ENCODE measurements at regions not wholly inside any gene's neighbourhood (a gene's known extent, or its start where the extent isn't known, plus 50 kb on each side); places are given as distances from the start of the nearest gene placed in this dataset.

DNA sequence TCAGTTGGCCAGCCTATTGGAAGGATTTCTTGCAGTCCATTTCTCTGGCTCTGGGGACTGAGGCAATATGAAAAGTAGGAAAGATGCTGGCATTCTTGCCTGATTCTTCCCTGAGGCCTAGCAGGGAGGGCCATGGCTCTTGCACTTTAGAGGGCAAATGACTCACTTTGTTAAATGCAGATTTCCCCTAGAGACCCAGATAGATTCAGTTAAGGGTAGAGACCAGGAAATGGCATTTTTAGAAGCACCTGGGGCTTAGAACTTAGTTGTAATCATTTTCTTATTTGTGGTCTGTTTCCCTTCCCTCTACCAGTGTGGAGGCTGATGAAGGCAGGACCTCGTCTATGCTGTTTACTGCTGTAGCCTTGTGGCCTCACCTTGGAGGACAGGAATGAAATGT is 112.8 kb upstream of the NR3C1 start:
- Histone ChIP-seq H3K4me2 (ENCODE audit: control insufficient read depth, extremely low read depth, insufficient read depth, low read depth, low read length) (no peak overlapping the region), H3K4me3 (ENCODE audit: control insufficient read depth in 2 of 3, extremely low read depth in 1 of 3, insufficient read depth in 2 of 3, low read depth in 1 of 3, low read length in 3 of 3) (no peak overlapping the region), H3K9me3 (ENCODE audit: control insufficient read depth, low read depth, low read length) (no peaks in the 10 kb centered on the region), H3K27ac (ENCODE audit: control insufficient read depth, insufficient read depth, low read length) (no peak overlapping the region), H2AFZ (ENCODE audit: control insufficient read depth, low read length) (no peak overlapping the region), H3K9ac (ENCODE audit: control insufficient read depth, extremely low read depth, insufficient read depth, low read length) (no peak overlapping the region), H3K9me1 (ENCODE audit: control insufficient read depth, extremely low read depth, insufficient read depth, low read length) (no peaks in the 10 kb centered on the region), H4K20me1 (ENCODE audit: control insufficient read depth, extremely low read depth, insufficient read depth, low read length) (no peaks in the 10 kb centered on the region), H3K27me3 (ENCODE audit: control insufficient read depth, extremely low read depth, insufficient read depth, low read length) (no peaks in the 10 kb centered on the region), H3K4me1 (ENCODE audit: control insufficient read depth, extremely low read depth, insufficient read depth, low read length) (no peaks in the 10 kb centered on the region), H3K79me2 (ENCODE audit: control insufficient read depth, insufficient read depth, low read length) (no peaks in the 10 kb centered on the region), H3K36me3 (ENCODE audit: control insufficient read depth in 2 of 2, extremely low read depth in 1 of 2, insufficient read depth in 2 of 2, low read length in 2 of 2) (no peaks in the 10 kb centered on the region)
- no peak for DNase-seq (ENCODE audit: low read depth, low spot score)
- TF ChIP-seq, protein P1, sequence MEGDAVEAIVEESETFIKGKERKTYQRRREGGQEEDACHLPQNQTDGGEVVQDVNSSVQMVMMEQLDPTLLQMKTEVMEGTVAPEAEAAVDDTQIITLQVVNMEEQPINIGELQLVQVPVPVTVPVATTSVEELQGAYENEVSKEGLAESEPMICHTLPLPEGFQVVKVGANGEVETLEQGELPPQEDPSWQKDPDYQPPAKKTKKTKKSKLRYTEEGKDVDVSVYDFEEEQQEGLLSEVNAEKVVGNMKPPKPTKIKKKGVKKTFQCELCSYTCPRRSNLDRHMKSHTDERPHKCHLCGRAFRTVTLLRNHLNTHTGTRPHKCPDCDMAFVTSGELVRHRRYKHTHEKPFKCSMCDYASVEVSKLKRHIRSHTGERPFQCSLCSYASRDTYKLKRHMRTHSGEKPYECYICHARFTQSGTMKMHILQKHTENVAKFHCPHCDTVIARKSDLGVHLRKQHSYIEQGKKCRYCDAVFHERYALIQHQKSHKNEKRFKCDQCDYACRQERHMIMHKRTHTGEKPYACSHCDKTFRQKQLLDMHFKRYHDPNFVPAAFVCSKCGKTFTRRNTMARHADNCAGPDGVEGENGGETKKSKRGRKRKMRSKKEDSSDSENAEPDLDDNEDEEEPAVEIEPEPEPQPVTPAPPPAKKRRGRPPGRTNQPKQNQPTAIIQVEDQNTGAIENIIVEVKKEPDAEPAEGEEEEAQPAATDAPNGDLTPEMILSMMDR (optimal IDR thresholded peaks at IDR 0.05 in 1 of 3, IDR thresholded peaks at IDR 0.05 in 1 of 3, conservative IDR thresholded peaks at IDR 0.05 in 1 of 3; ENCODE audit: extremely low read depth in 1 of 3, insufficient read depth in 2 of 3, low read length in 3 of 3) = no peak
- dilution Hi-C loops (cut with MboI; ENCODE audit: extremely low pct_ligation_motif_present, low sequenced_read_pairs) = no loop called here
- no peak for FAIRE-seq

DNA sequence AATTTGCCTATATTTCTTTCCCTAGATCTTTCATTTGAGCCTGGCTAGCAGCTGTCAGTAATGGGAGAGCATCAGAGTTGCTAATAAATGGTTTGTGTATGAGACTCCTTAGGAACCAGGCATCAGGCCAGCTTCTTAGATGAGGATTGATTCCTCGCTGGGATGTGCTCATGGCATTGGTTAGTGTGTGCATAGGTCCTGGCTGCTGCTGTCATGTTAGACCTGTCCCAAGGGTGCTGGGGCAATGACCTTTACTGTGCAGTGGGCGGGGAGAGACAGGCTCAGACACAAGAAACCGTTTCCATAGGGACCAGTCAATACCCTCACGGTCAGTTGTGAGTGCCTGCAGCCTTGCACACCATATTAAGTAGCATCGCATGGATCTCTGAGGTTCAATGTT is 112.3 kb upstream of the NR3C1 start:
- Histone ChIP-seq H3K27ac (ENCODE audit: control insufficient read depth, insufficient read depth, low read length) (no peak overlapping the region), H3K9me3 (ENCODE audit: control insufficient read depth, low read depth, low read length) (no peaks in the 10 kb centered on the region), H3K4me1 (ENCODE audit: control insufficient read depth, extremely low read depth, insufficient read depth, low read length) (no peaks in the 10 kb centered on the region), H3K79me2 (ENCODE audit: control insufficient read depth, insufficient read depth, low read length) (no peaks in the 10 kb centered on the region), H3K9me1 (ENCODE audit: control insufficient read depth, extremely low read depth, insufficient read depth, low read length) (no peaks in the 10 kb centered on the region), H3K9ac (ENCODE audit: control insufficient read depth, extremely low read depth, insufficient read depth, low read length) (no peak overlapping the region), H3K4me3 (ENCODE audit: control insufficient read depth in 2 of 3, extremely low read depth in 1 of 3, insufficient read depth in 2 of 3, low read depth in 1 of 3, low read length in 3 of 3) (no peak overlapping the region), H3K27me3 (ENCODE audit: control insufficient read depth, extremely low read depth, insufficient read depth, low read length) (no peaks in the 10 kb centered on the region), H2AFZ (ENCODE audit: control insufficient read depth, low read length) (no peak overlapping the region), H3K36me3 (ENCODE audit: control insufficient read depth in 2 of 2, extremely low read depth in 1 of 2, insufficient read depth in 2 of 2, low read length in 2 of 2) (no peaks in the 10 kb centered on the region), H4K20me1 (ENCODE audit: control insufficient read depth, extremely low read depth, insufficient read depth, low read length) (no peaks in the 10 kb centered on the region), H3K4me2 (ENCODE audit: control insufficient read depth, extremely low read depth, insufficient read depth, low read depth, low read length) (no peak overlapping the region)
- TF ChIP-seq, protein P1 (optimal IDR thresholded peaks at IDR 0.05 in 1 of 3, IDR thresholded peaks at IDR 0.05 in 1 of 3, conservative IDR thresholded peaks at IDR 0.05 in 1 of 3; ENCODE audit: extremely low read depth in 1 of 3, insufficient read depth in 2 of 3, low read length in 3 of 3) = no peak
- TF ChIP-seq EZH2 (IDR thresholded peaks at IDR 0.05; ENCODE audit: low read length) = no peak
- FAIRE-seq (no peak), DNase-seq (ENCODE audit: low read depth, low spot score) (no peak)
- dilution Hi-C loops (cut with MboI; ENCODE audit: extremely low pct_ligation_motif_present, low sequenced_read_pairs) = no loop called here
